T-cell (primary cell): ENCODE measurements at regions not wholly inside any gene's neighbourhood (a gene's known extent, or its start where the extent isn't known, plus 50 kb on each side); places are given as distances from the start of the nearest gene placed in this dataset.
A peak's percentile ranks its signal among the peaks of the same experiment; 100 is the strongest.

Experiments
- ATAC-seq, 4 experiments: fragments of 200-7000 bp in 3 of 4; fragments of 150-1000 bp in 1 of 4; cut with Tn5 transposase; replicated peaks in 1 of 4; 1 replicate in 3 of 4; 2 replicates in 1 of 4; pipeline ENCODE4 v1.10.0; 2021; ENCODE audit warnings: moderate library complexity in 3 of 4, mild to moderate bottlenecking in 2 of 4, moderate number of reproducible peaks in 1 of 4
- CTCF ChIA-PET, 2 donors: fragments of 300-600 bp; sonication (Branson Sonifier 250); formaldehyde crosslinking; loops; one replicate each; lab custom pipeline; 2022; ENCODE audit warnings: antibody characterized with exemption in 2 of 2; lab: Charles Lee
- POLR2A ChIA-PET, 2 donors: fragments of 300-600 bp; sonication (Branson Sonifier 250); formaldehyde crosslinking; loops; one replicate each; lab custom pipeline; 2022; ENCODE audit warnings: antibody characterized with exemption in 2 of 2; lab: Charles Lee
- DNase-seq, 35 experiments: peaks; one replicate each; pipeline versions ENCODE4 v3.0.0 to v3.0.0-alpha.2; 2013 to 2023
- H3K27ac ChIP-seq: one replicate; pipeline ENCODE4 v1.5.1; 2013; ENCODE audit warnings: low read length
- H3K27me3 ChIP-seq, 2 experiments: replicated peaks in 1 of 2; 1 replicate in 1 of 2; 2 replicates in 1 of 2; pipeline versions ENCODE4 v1.6.1 to v1.7.0; 2013; ENCODE audit warnings: low read length in 1 of 2, mixed read lengths in 1 of 2; ENCODE audit not compliant: control insufficient read depth in 2 of 2, insufficient read depth in 2 of 2; ENCODE audit errors: extremely low read depth in 1 of 2
- H3K36me3 ChIP-seq, 2 donors: 1 replicate in 1 of 2; 2 replicates in 1 of 2; pipeline versions ENCODE4 v1.6.1 to v1.7.0; 2013; ENCODE audit warnings: low read length in 1 of 2; ENCODE audit not compliant: control insufficient read depth in 2 of 2, insufficient read depth in 1 of 2; ENCODE audit errors: extremely low read depth in 1 of 2
- H3K4me1 ChIP-seq, 2 experiments: 1 replicate in 1 of 2; 2 replicates in 1 of 2; pipeline versions ENCODE4 v1.6.1 to v1.7.0; 2013; ENCODE audit warnings: low read length in 2 of 2, mixed read lengths in 1 of 2; ENCODE audit not compliant: insufficient read depth in 2 of 2, control insufficient read depth in 1 of 2; ENCODE audit errors: extremely low read depth in 1 of 2
- H3K4me3 ChIP-seq, 2 donors: 1 replicate in 1 of 2; 2 replicates in 1 of 2; pipeline versions ENCODE4 v1.5.1 to v1.7.0; 2013; ENCODE audit warnings: mild to moderate bottlenecking in 2 of 2, low read length in 1 of 2, moderate library complexity in 1 of 2; ENCODE audit not compliant: control insufficient read depth in 1 of 2; ENCODE audit errors: extremely low read depth in 1 of 2
- H3K9me3 ChIP-seq: 2 replicates; pipeline ENCODE4 v1.7.0; 2013
- H3K27ac Mint-ChIP-seq, 2 donors: one replicate each; pipeline ENCODE4 v1.8.0; 2020 to 2021; ENCODE audit warnings: mild to moderate bottlenecking in 2 of 2, mixed read lengths in 2 of 2
- H3K27me3 Mint-ChIP-seq, 2 donors: one replicate each; pipeline ENCODE4 v1.8.0; 2021 to 2022; ENCODE audit warnings: mixed read lengths in 2 of 2
- H3K36me3 Mint-ChIP-seq: one replicate; pipeline ENCODE4 v1.8.0; 2021; ENCODE audit warnings: mixed read lengths
- H3K4me1 Mint-ChIP-seq, 3 donors: one replicate each; pipeline ENCODE4 v1.8.0; 2020 to 2022; ENCODE audit warnings: mixed read lengths in 3 of 3, mild to moderate bottlenecking in 1 of 3
- H3K4me3 Mint-ChIP-seq, 3 donors: one replicate each; pipeline ENCODE4 v1.8.0; 2020 to 2022; ENCODE audit warnings: mild to moderate bottlenecking in 3 of 3, mixed read lengths in 3 of 3, moderate library complexity in 3 of 3
- H3K9me3 Mint-ChIP-seq, 3 donors: one replicate each; pipeline ENCODE4 v1.8.0; 2020 to 2022; ENCODE audit warnings: mixed read lengths in 3 of 3
- WGBS: methylation state at CpG from one replicate; pipeline ENCODE4 v1.1.5; 2013; ENCODE audit warnings: missing lambda C conversion rate; ENCODE audit not compliant: insufficient coverage; 5-methylcytosine and 5-hydroxymethylcytosine counted together

DNA sequence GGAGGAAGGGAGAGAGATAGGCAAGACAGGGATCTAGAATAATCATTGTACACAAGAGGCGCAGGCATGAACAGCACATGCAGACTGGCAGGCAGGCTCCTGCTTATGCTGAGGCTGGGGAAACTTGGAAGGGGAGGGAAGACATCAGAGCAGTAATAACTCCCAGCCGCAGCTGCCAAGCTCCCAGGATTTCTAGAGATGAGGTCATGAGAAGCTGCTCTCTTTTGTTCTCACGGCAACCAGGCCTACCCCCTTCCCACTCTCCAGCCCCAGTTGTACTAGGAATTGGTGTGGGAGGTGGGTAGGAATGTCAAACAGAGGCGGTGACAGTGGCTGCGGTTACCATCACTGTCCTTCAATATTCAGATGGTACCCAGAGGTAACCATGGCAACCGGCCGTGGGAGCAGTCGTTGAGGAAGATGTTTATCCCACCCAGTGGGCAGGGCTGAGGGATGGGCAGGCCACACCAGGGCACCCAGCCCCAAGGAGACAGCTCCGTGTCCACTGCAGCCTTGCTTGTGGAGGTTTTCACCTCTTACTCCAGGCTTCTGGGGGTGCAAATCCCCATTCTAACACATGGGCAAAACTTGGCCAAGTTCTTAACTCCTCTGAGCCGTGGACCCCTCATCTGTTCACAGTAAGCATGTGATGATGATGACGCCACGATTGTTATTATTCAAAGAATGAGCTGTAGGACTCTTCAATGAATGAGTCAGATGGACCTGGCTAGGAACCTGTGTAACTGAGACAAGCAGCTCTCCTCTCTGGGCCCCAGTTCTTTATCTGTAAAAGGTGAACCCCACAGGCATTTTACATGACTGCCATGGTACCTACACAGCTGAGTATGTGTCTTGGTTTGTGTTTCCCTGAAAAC is 360.8 kb upstream of the PROK2 start:
- CTCF ChIA-PET, result no interaction called here
- H3K4me1 ChIP-seq, result peaks cover 5% of the 10 kb centered on the region in 2 experiments

DNA sequence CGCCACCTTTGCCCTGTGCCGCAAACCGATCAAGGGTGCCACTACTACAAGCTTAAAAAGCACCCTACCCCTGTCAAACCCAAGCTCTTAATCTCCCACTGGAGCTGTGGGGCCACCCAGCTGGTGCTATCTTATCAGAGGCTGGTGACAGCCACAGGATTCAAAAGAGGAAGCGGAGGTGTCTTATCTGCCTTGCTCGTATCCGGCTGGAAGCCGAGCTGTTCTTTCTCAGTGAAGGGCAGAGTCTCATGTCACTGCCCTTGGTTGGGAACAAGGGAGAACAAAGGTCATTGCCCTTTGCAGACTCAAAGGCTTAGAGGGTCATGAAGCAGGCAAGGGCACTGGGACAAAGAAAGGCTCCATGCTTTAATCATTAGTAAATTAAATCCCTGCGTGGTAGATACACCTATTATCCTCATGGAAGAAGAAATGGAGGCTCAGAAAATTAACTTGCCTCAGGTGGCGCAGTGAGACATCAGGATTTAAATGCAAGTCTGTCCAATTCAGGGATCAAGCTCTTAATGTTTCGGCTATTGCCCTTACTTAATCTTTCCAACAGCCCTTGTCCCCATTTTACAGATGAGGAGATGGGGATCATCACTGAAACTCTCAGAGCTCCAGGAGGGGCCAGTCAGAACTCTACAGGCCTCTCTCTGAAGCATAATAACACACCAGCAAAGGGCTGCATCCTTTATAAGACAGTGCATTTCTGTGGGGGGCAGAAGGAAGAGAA is 360.0 kb upstream of the PROK2 start:
- Mint-ChIP-seq H3K27me3 (no peaks in the 10 kb centered on the region), H3K36me3 (no peaks in the 10 kb centered on the region), H3K4me3 (peak overlapping the region in 1 of 3 donors; percentile 37), H3K27ac (no peak overlapping the region), H3K9me3 (no peaks in the 10 kb centered on the region), H3K4me1 (peaks cover 7 to 9% (median 7%) of the 10 kb centered on the region in 3 donors)
- DNase-seq (peak in 8 of 35 experiments; percentile 2 to 22 (median 6)), ATAC-seq (peak in 2 of 4 experiments; percentile 45 to 65)
- ChIA-PET CTCF (no interaction called here), POLR2A (no interaction called here)
- H3K27ac ChIP-seq, result no peak overlapping the region
- peaks cover 5% of the 10 kb centered on the region in 2 experiments for H3K4me1 ChIP-seq
- no peaks in the 10 kb centered on the region for H3K36me3 ChIP-seq
- peaks cover 0 to 4% of the 10 kb centered on the region in 2 experiments for H3K27me3 ChIP-seq
- no peaks in the 10 kb centered on the region for H3K9me3 ChIP-seq
- H3K4me3 ChIP-seq, result no peak overlapping the region
- 51% methylated on average over 7 of the region's 10 CpGs for WGBS

More for the DNA sequence above, 360.8 kb upstream of the PROK2 start:
- no peaks in the 10 kb centered on the region for H3K27me3 Mint-ChIP-seq
- H3K4me3 Mint-ChIP-seq, result no peak overlapping the region
- peaks cover 7 to 9% (median 7%) of the 10 kb centered on the region in 3 donors for H3K4me1 Mint-ChIP-seq
- DNase-seq (no peak), ATAC-seq (no peak)
- H3K9me3 Mint-ChIP-seq, result no peaks in the 10 kb centered on the region
- no peak overlapping the region for H3K27ac Mint-ChIP-seq
- POLR2A ChIA-PET, result no interaction called here
- H3K27me3 ChIP-seq, result peaks cover 0 to 4% of the 10 kb centered on the region in 2 experiments
- no peaks in the 10 kb centered on the region for H3K36me3 Mint-ChIP-seq
- H3K27ac ChIP-seq, result no peak overlapping the region
- no peaks in the 10 kb centered on the region for H3K36me3 ChIP-seq
- no peaks in the 10 kb centered on the region for H3K9me3 ChIP-seq
- H3K4me3 ChIP-seq, result no peak overlapping the region
- 93% methylated on average over 8 of the region's 12 CpGs for WGBS

DNA sequence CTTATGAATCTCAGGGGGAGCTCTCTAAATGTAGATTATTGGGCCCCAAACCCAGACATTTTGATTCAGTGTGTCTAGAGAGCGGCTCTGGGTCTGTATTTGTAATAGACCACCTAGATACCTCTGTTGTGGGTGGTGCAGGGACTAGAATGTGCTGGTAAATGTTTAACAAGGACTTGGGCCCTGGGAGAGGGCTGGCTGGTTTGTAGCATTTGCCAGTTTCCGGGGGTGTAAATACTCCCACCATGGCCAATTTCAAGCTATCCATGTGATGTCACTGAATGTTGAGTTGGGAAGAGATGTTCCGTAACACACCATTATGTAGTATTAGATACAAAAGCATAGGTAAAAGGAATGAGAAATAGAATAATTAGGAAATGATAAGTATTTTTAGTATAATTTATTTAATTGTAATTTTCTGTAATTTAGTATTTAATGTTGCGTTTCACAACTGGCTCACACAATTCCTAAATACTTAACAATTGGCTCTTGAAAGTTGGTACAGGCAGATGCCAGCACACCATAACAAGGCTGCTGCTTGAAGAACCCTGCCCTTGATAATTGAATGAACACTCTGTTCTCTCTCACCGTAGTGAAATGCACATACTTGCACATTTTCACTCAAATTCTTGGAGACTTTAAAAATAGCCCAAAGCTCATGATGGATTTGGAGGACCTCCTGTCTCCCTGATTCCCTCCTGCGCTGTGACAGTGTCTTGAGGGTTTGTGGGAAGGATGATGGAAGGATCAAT is 359.2 kb upstream of the PROK2 start:
- Histone ChIP-seq H3K36me3 (no peaks in the 10 kb centered on the region), H3K9me3 (no peaks in the 10 kb centered on the region), H3K27ac (no peak overlapping the region), H3K4me3 (no peak overlapping the region), H3K27me3 (peaks cover 0 to 4% of the 10 kb centered on the region in 2 experiments), H3K4me1 (peaks cover 5% of the 10 kb centered on the region in 2 experiments)
- Mint-ChIP-seq H3K9me3 (no peaks in the 10 kb centered on the region), H3K36me3 (no peaks in the 10 kb centered on the region), H3K4me1 (peaks cover 7 to 9% (median 7%) of the 10 kb centered on the region in 3 donors), H3K27me3 (no peaks in the 10 kb centered on the region), H3K4me3 (peak overlapping the region in 1 of 3 donors; percentile 37), H3K27ac (no peak overlapping the region)
- WGBS, result 90% methylated on average over 1 of the region's 6 CpGs
- CTCF ChIA-PET, result no interaction called here
- ATAC-seq, result no peak
- DNase-seq, result no peak
- POLR2A ChIA-PET, result no interaction called here

DNA sequence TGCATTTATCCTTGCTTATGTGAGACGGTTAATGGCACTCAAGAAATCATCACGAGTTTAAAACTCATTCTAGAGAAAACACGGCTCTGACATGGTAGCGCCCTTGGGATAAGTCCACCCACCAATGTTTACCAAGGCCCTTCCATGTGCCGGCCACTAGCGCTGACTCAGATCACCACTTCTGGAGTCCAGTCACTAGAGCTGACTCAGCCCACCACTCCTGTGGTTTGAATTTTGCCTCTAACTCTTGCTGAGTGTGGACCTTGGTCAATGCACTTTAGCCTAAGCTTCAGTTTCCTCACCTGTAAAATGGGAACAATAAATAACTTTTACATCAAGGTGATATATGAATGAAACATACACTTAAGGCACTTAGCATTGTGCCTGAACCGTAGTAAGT is 358.4 kb upstream of the PROK2 start:
- Mint-ChIP-seq H3K27me3 (no peaks in the 10 kb centered on the region), H3K4me1 (peaks cover 7 to 9% (median 7%) of the 10 kb centered on the region in 3 donors), H3K4me3 (no peak overlapping the region), H3K36me3 (no peaks in the 10 kb centered on the region), H3K9me3 (no peaks in the 10 kb centered on the region), H3K27ac (no peak overlapping the region)
- POLR2A ChIA-PET, result no interaction called here
- H3K4me1 ChIP-seq, result peaks cover 5 to 10% of the 10 kb centered on the region in 2 experiments
- no peak overlapping the region for H3K4me3 ChIP-seq
- no peaks in the 10 kb centered on the region for H3K36me3 ChIP-seq
- H3K27me3 ChIP-seq, result peaks cover 0 to 4% of the 10 kb centered on the region in 2 experiments
- ATAC-seq, result no peak
- 89% methylated on average over 6 of the region's 7 CpGs for WGBS
- DNase-seq, result no peak
- CTCF ChIA-PET, result interaction anchor here in 1 of 2 donors (0.5 to 0.6 kb wide), 2 partner anchors 356 to 539 kb away, joined by 3 to 5 read pairs; no protein-coding TSS in a partner anchor
- no peak overlapping the region for H3K27ac ChIP-seq
- no peaks in the 10 kb centered on the region for H3K9me3 ChIP-seq

DNA sequence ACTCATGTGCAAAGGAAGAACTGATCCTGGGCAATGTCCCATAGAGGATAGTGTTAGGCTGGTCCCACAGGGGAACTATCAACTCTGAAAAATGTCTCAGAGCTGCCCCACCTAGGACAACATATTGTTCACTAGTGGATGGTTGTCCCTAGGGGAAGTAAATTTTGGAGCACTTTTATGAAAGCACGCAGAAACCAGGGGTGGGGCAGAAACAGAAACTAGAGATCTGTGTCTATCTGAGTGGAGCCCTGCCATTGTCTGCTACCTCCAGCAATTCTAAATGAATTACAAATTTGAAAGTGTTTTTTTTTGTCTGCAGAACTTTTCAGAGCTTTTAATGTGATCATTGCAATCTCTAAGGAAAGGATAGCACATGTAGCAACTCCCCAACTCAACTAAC is 357.1 kb upstream of the PROK2 start:
- peaks cover 5 to 12% of the 10 kb centered on the region in 2 experiments for H3K4me1 ChIP-seq
- H3K27me3 Mint-ChIP-seq, result no peaks in the 10 kb centered on the region
- H3K36me3 Mint-ChIP-seq, result no peaks in the 10 kb centered on the region
- DNase-seq, result no peak
- no peak overlapping the region for H3K4me3 ChIP-seq
- no peak overlapping the region for H3K4me3 Mint-ChIP-seq
- no peaks in the 10 kb centered on the region for H3K9me3 ChIP-seq
- no peaks in the 10 kb centered on the region for H3K9me3 Mint-ChIP-seq
- CTCF ChIA-PET, result no interaction called here
- H3K4me1 Mint-ChIP-seq, result peaks cover 7 to 17% (median 13%) of the 10 kb centered on the region in 3 donors
- peaks cover 0 to 4% of the 10 kb centered on the region in 2 experiments for H3K27me3 ChIP-seq
- no peak for ATAC-seq
- no peak overlapping the region for H3K27ac ChIP-seq
- no peaks in the 10 kb centered on the region for H3K36me3 ChIP-seq
- POLR2A ChIA-PET, result no interaction called here
- H3K27ac Mint-ChIP-seq, result no peak overlapping the region
- no CpG with 5 or more reads among the region's 1 CpG for WGBS

DNA sequence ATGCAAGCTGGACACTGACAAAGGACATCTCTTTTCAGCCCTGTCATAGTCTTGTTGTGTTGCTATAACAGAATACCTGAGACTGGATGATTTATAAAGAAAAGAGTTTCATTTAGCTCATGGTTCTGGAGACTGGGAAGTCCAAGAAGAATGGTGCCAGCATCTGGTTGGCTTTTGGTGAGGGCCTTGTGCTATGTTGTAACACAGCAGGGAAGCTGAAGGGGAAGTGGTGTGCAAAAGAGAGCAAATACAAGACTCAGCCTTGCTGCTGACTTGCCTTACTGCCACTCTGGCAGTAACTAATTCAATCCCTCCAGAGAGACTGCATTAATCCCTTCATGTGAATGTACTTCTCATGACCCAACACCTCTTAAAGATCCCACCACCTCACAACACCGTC is 356.3 kb upstream of the PROK2 start:
- 83% methylated on average over 1 of the region's 1 CpG for WGBS
- no peak overlapping the region for H3K4me3 Mint-ChIP-seq
- ChIA-PET POLR2A (no interaction called here), CTCF (no interaction called here)
- no peaks in the 10 kb centered on the region for H3K9me3 ChIP-seq
- H3K27me3 Mint-ChIP-seq, result no peaks in the 10 kb centered on the region
- DNase-seq (no peak), ATAC-seq (no peak)
- peaks cover 0 to 4% of the 10 kb centered on the region in 2 experiments for H3K27me3 ChIP-seq
- no peak overlapping the region for H3K27ac Mint-ChIP-seq
- H3K4me1 Mint-ChIP-seq, result peaks cover 7 to 23% (median 13%) of the 10 kb centered on the region in 3 donors
- no peaks in the 10 kb centered on the region for H3K36me3 Mint-ChIP-seq
- H3K4me3 ChIP-seq, result no peak overlapping the region
- peaks cover 5 to 12% of the 10 kb centered on the region in 2 experiments for H3K4me1 ChIP-seq
- H3K9me3 Mint-ChIP-seq, result no peaks in the 10 kb centered on the region
- H3K36me3 ChIP-seq, result no peaks in the 10 kb centered on the region
- H3K27ac ChIP-seq, result no peak overlapping the region
